ENCODE measurements at regions not wholly inside any gene's neighbourhood (a gene's known extent, or its start where the extent isn't known, plus 50 kb on each side); places are given as distances from the start of the nearest gene placed in this dataset.

- Mint-ChIP-seq H3K27me3 (ENCODE audit: low read depth) (peaks cover 26% of the 10 kb centered on the region), H3K9me3 (ENCODE audit: low read depth) (no peaks in the 10 kb centered on the region), H3K4me1 (ENCODE audit: low read depth) (no peaks in the 10 kb centered on the region), H3K4me3 (ENCODE audit: unreplicated experiment) (no peak overlapping the region), H3K36me3 (ENCODE audit: low read depth) (no peaks in the 10 kb centered on the region), H3K27ac (ENCODE audit: unreplicated experiment) (no peak overlapping the region)
- DNase-seq (ENCODE audit: low spot score) = no peak
- no peak for TF ChIP-seq CTCF (IDR thresholded peaks at IDR 0.05)
These were observed 155.1 kb upstream of the CAMK1G start for GRCh38 chr1:209428241-209428921.

- no peak for TF ChIP-seq CTCF (IDR thresholded peaks at IDR 0.05)
- Mint-ChIP-seq H3K36me3 (ENCODE audit: low read depth) (no peaks in the 10 kb centered on the region), H3K9me3 (ENCODE audit: low read depth) (no peaks in the 10 kb centered on the region), H3K27me3 (ENCODE audit: low read depth) (peaks cover 32% of the 10 kb centered on the region), H3K27ac (ENCODE audit: unreplicated experiment) (no peak overlapping the region), H3K4me3 (ENCODE audit: unreplicated experiment) (no peak overlapping the region), H3K4me1 (ENCODE audit: low read depth) (no peaks in the 10 kb centered on the region)
- no peak for DNase-seq (ENCODE audit: low spot score)
These were observed 153.9 kb upstream of the CAMK1G start for GRCh38 chr1:209429611-209430010.

- no peak for TF ChIP-seq CTCF (IDR thresholded peaks at IDR 0.05)
- H3K4me3 Mint-ChIP-seq (ENCODE audit: unreplicated experiment) = no peak overlapping the region
- no peaks in the 10 kb centered on the region for H3K4me1 Mint-ChIP-seq (ENCODE audit: low read depth)
- H3K36me3 Mint-ChIP-seq (ENCODE audit: low read depth) = no peaks in the 10 kb centered on the region
- H3K27me3 Mint-ChIP-seq (ENCODE audit: low read depth) = peaks cover 32% of the 10 kb centered on the region
- no peak overlapping the region for H3K27ac Mint-ChIP-seq (ENCODE audit: unreplicated experiment)
- DNase-seq (ENCODE audit: low spot score) = no peak
- H3K9me3 Mint-ChIP-seq (ENCODE audit: low read depth) = no peaks in the 10 kb centered on the region
These were observed 153.4 kb upstream of the CAMK1G start for GRCh38 chr1:209430107-209430506.

- Mint-ChIP-seq H3K27me3 (ENCODE audit: low read depth) (peaks cover 30% of the 10 kb centered on the region), H3K36me3 (ENCODE audit: low read depth) (no peaks in the 10 kb centered on the region), H3K4me1 (ENCODE audit: low read depth) (no peaks in the 10 kb centered on the region), H3K27ac (ENCODE audit: unreplicated experiment) (no peak overlapping the region), H3K9me3 (ENCODE audit: low read depth) (no peaks in the 10 kb centered on the region), H3K4me3 (ENCODE audit: unreplicated experiment) (no peak overlapping the region)
- no peak for TF ChIP-seq CTCF (IDR thresholded peaks at IDR 0.05)
- no peak for DNase-seq (ENCODE audit: low spot score)
These were observed 152.7 kb upstream of the CAMK1G start for GRCh38 chr1:209430821-209431259.

GRCh38 chr1:209431402-209431801 lies 152.1 kb upstream of the CAMK1G start:
- no peaks in the 10 kb centered on the region for H3K9me3 Mint-ChIP-seq (ENCODE audit: low read depth)
- H3K4me3 Mint-ChIP-seq (ENCODE audit: unreplicated experiment) = no peak overlapping the region
- no peak for DNase-seq (ENCODE audit: low spot score)
- H3K27me3 Mint-ChIP-seq (ENCODE audit: low read depth) = peaks cover 29% of the 10 kb centered on the region
- no peaks in the 10 kb centered on the region for H3K36me3 Mint-ChIP-seq (ENCODE audit: low read depth)
- no peak overlapping the region for H3K27ac Mint-ChIP-seq (ENCODE audit: unreplicated experiment)
- no peak for TF ChIP-seq CTCF (IDR thresholded peaks at IDR 0.05)
- H3K4me1 Mint-ChIP-seq (ENCODE audit: low read depth) = no peaks in the 10 kb centered on the region
